ENCODE measurements at regions not wholly inside any gene's neighbourhood (a gene's known extent, or its start where the extent isn't known, plus 50 kb on each side); places are given as distances from the start of the nearest gene placed in this dataset.

GRCh38 chr6:67640484-67640883 is 994.6 kb upstream of the ADGRB3 start:
- no peaks in the 10 kb centered on the region for H3K79me2 ChIP-seq
- DNase-seq (ENCODE audit: low spot score), result no peak
- no peak overlapping the region for H3K4me3 ChIP-seq
- no peak overlapping the region for H2AFZ ChIP-seq
- no peaks in the 10 kb centered on the region for H3K27me3 ChIP-seq
- H4K20me1 ChIP-seq (ENCODE audit: insufficient read depth, poor library complexity, severe bottlenecking), result no peaks in the 10 kb centered on the region
- H3K4me2 ChIP-seq, result no peak overlapping the region
- no peaks in the 10 kb centered on the region for H3K36me3 ChIP-seq (replicated peaks; ENCODE audit: insufficient read depth, low read depth)
- H3K9me2 ChIP-seq (replicated peaks; ENCODE audit: insufficient read depth), result no peaks in the 10 kb centered on the region
- no peaks in the 10 kb centered on the region for H3K9me3 ChIP-seq (ENCODE audit: low read depth)
- no peak overlapping the region for H3K27ac ChIP-seq
- TF ChIP-seq EZH2 (IDR thresholded peaks at IDR 0.05; ENCODE audit: borderline replicate concordance), result no peak
- TF ChIP-seq, protein P1, sequence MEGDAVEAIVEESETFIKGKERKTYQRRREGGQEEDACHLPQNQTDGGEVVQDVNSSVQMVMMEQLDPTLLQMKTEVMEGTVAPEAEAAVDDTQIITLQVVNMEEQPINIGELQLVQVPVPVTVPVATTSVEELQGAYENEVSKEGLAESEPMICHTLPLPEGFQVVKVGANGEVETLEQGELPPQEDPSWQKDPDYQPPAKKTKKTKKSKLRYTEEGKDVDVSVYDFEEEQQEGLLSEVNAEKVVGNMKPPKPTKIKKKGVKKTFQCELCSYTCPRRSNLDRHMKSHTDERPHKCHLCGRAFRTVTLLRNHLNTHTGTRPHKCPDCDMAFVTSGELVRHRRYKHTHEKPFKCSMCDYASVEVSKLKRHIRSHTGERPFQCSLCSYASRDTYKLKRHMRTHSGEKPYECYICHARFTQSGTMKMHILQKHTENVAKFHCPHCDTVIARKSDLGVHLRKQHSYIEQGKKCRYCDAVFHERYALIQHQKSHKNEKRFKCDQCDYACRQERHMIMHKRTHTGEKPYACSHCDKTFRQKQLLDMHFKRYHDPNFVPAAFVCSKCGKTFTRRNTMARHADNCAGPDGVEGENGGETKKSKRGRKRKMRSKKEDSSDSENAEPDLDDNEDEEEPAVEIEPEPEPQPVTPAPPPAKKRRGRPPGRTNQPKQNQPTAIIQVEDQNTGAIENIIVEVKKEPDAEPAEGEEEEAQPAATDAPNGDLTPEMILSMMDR (IDR thresholded peaks at IDR 0.05; ENCODE audit: poor library complexity), result no peak
- H3K4me1 ChIP-seq (ENCODE audit: insufficient read depth), result no peaks in the 10 kb centered on the region

DNA sequence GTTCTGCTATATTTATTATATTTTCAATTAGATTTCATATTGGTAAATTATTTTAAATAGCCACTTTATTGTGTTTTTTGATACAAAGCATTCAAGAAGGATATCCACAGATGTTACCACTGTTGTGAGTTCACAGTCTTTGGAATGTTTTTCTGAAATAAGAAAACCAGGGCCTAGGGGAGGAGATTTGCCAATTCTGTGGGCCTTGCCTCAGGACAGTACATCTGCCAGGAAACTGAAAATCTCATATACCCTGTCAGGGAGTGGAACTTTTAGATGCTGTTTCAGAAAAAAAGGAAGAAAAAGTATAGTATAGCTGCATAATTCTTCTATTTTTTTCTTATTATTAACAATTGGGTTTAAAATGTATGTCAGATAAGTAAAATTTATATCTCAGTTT is 995.9 kb upstream of the ADGRB3 start:
- H3K4me1 ChIP-seq (ENCODE audit: insufficient read depth), result no peaks in the 10 kb centered on the region
- no peak overlapping the region for H3K4me2 ChIP-seq
- no peak for DNase-seq (ENCODE audit: low spot score)
- H3K79me2 ChIP-seq, result no peaks in the 10 kb centered on the region
- H4K20me1 ChIP-seq (ENCODE audit: insufficient read depth, poor library complexity, severe bottlenecking), result no peaks in the 10 kb centered on the region
- H3K4me3 ChIP-seq, result no peak overlapping the region
- no peaks in the 10 kb centered on the region for H3K36me3 ChIP-seq (replicated peaks; ENCODE audit: insufficient read depth, low read depth)
- H3K9me2 ChIP-seq (replicated peaks; ENCODE audit: insufficient read depth), result no peaks in the 10 kb centered on the region
- no peak overlapping the region for H3K27ac ChIP-seq
- TF ChIP-seq EZH2phosphoT487 (IDR thresholded peaks at IDR 0.05; ENCODE audit: low read depth, severe bottlenecking, unreplicated experiment), result no peak
- no peak for TF ChIP-seq EZH2 (IDR thresholded peaks at IDR 0.05; ENCODE audit: borderline replicate concordance)
- TF ChIP-seq, protein P1 (IDR thresholded peaks at IDR 0.05; ENCODE audit: poor library complexity), result no peak
- H3K27me3 ChIP-seq, result no peaks in the 10 kb centered on the region
- no peak overlapping the region for H2AFZ ChIP-seq
- no peaks in the 10 kb centered on the region for H3K9me3 ChIP-seq (ENCODE audit: low read depth)

DNA sequence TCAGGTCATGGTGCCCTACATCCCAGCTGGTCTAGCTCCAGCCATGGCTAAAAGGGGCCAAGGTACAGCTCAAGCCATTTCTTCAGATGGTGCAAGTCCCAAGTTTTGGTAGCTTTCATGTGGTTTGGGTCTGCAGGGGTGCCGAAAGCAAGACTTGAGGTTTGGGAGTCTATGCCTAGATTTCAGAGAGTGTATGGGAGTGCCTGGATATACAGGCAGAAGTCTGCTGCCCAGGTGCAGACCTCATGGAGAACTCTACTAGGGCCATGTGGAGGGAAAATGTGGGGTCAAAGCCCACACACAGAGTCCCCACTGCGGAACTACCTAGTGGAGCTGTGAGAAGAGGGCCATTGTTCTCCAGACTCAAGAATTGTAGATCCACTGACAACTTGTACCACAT is 1000.9 kb upstream of the ADGRB3 start:
- Histone ChIP-seq H4K20me1 (ENCODE audit: insufficient read depth, poor library complexity, severe bottlenecking) (no peaks in the 10 kb centered on the region), H3K36me3 (replicated peaks; ENCODE audit: insufficient read depth, low read depth) (no peaks in the 10 kb centered on the region), H3K27ac (no peak overlapping the region), H3K27me3 (no peaks in the 10 kb centered on the region), H3K4me3 (no peak overlapping the region), H3K4me2 (no peak overlapping the region), H3K79me2 (no peaks in the 10 kb centered on the region), H3K4me1 (ENCODE audit: insufficient read depth) (no peaks in the 10 kb centered on the region), H3K9me3 (ENCODE audit: low read depth) (no peaks in the 10 kb centered on the region), H2AFZ (no peak overlapping the region), H3K9me2 (replicated peaks; ENCODE audit: insufficient read depth) (no peaks in the 10 kb centered on the region)
- TF ChIP-seq EZH2phosphoT487 (IDR thresholded peaks at IDR 0.05; ENCODE audit: low read depth, severe bottlenecking, unreplicated experiment) (no peak), EZH2 (IDR thresholded peaks at IDR 0.05; ENCODE audit: borderline replicate concordance) (no peak)
- TF ChIP-seq, protein P1 (IDR thresholded peaks at IDR 0.05; ENCODE audit: poor library complexity), result no peak
- DNase-seq (ENCODE audit: low spot score), result no peak
- 93% methylated on average over 2 of the region's 2 CpGs for WGBS (ENCODE audit: low lambda C conversion rate, missing lambda C conversion rate)

- no peak overlapping the region for H3K4me2 ChIP-seq
- no peaks in the 10 kb centered on the region for H3K9me3 ChIP-seq (ENCODE audit: low read depth)
- WGBS (ENCODE audit: low lambda C conversion rate, missing lambda C conversion rate), result 89% methylated on average over 3 of the region's 3 CpGs
- no peaks in the 10 kb centered on the region for H3K79me2 ChIP-seq
- no peak overlapping the region for H3K27ac ChIP-seq
- no peaks in the 10 kb centered on the region for H3K36me3 ChIP-seq (replicated peaks; ENCODE audit: insufficient read depth, low read depth)
- no peak overlapping the region for H2AFZ ChIP-seq
- no peaks in the 10 kb centered on the region for H3K4me1 ChIP-seq (ENCODE audit: insufficient read depth)
- no peaks in the 10 kb centered on the region for H3K9me2 ChIP-seq (replicated peaks; ENCODE audit: insufficient read depth)
- TF ChIP-seq EZH2phosphoT487 (IDR thresholded peaks at IDR 0.05; ENCODE audit: low read depth, severe bottlenecking, unreplicated experiment) (no peak), EZH2 (IDR thresholded peaks at IDR 0.05; ENCODE audit: borderline replicate concordance) (no peak)
- TF ChIP-seq, protein P1 (IDR thresholded peaks at IDR 0.05; ENCODE audit: poor library complexity), result no peak
- no peak for DNase-seq (ENCODE audit: low spot score)
- H3K27me3 ChIP-seq, result no peaks in the 10 kb centered on the region
- no peaks in the 10 kb centered on the region for H4K20me1 ChIP-seq (ENCODE audit: insufficient read depth, poor library complexity, severe bottlenecking)
- no peak overlapping the region for H3K4me3 ChIP-seq
These were observed 1002.0 kb upstream of the ADGRB3 start for GRCh38 chr6:67633058-67633457.

All from hepatocyte (in vitro differentiated cells).